ENCODE measurements at regions not wholly inside any gene's neighbourhood (a gene's known extent, or its start where the extent isn't known, plus 50 kb on each side); places are given as distances from the start of the nearest gene placed in this dataset.

DNA sequence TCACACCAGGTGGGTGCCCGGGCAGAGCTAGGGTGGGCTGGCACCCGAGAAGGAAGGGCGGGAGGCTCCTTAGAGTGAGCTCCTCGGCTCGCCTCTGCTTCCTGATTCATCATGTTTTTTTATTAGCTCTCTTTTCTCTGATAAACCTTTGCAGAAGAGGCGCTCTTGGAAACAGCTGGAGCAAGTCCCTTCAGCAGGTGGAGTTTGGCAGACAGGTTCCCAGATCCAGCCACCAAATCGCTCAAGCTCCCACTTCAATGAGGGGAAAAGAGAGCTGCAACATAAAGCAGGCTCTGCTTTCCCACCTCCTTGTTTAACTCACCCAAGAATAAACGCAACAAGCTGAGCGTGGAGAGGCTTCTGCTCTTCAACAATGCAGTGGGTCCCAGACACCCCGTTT is 244.8 kb downstream of the TSHZ3 start:
- no peak overlapping the region for H3K4me3 ChIP-seq
- DNase-seq (ENCODE audit: low spot score in 2 of 2): no peak
- H3K36me3 ChIP-seq (replicated peaks): no peaks in the 10 kb centered on the region
- in situ Hi-C loops (cut with MboI; ENCODE audit: low sequenced_read_pairs): no loop called here
- no peaks in the 10 kb centered on the region for H3K9me3 ChIP-seq
- peaks cover 5% of the 10 kb centered on the region; the same call in 1 of the 2 replicates for H3K27me3 ChIP-seq (ENCODE audit: low read depth)
- H3K4me1 ChIP-seq: no peaks in the 10 kb centered on the region

DNA sequence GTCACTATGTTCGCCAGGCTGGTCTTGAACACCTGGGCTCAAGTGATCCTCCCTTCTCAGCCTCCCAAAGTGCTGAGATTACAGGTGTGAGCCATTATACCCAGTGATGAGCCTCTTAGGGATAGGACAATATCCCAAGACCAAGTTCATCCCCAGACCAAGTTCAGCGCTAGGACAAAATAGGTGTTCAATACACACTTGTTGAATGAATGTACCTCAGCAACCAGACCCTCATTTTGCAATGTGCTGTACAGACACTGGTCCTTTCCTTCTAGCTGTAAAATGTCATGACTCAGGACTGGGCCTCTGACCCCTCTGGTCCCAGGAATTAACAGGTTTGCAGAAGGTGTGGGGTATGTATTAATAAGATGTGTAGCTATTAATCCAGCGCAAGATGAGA is 246.0 kb downstream of the TSHZ3 start:
- H3K36me3 ChIP-seq (replicated peaks): no peaks in the 10 kb centered on the region
- H3K27me3 ChIP-seq (ENCODE audit: low read depth): peaks cover 5% of the 10 kb centered on the region; the same call in 1 of the 2 replicates
- no peaks in the 10 kb centered on the region for H3K9me3 ChIP-seq
- H3K4me1 ChIP-seq: no peaks in the 10 kb centered on the region
- in situ Hi-C loops (cut with MboI; ENCODE audit: low sequenced_read_pairs): no loop called here
- no peak overlapping the region for H3K4me3 ChIP-seq
- no peak for DNase-seq (ENCODE audit: low spot score in 2 of 2)

DNA sequence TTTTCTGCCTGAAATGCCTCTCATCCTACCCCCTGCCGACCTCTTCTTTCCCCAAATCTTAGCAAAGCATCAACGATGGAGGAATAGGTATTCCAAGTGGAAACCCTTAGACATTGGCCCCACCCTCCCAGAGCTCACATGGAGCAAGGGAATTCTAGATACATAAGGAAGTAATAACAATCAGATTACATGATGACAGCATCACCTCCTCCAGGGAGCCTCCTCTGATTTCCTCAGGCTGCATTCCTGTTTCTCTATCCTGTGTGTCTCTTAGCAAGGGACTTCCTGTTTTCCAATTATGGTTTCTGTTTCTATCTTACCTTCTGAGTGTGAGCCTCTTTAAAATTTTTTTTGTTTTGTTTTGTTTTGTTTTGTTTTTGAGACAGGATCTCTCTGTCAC is 246.6 kb downstream of the TSHZ3 start:
- Histone ChIP-seq H3K4me3 (no peak overlapping the region), H3K27me3 (ENCODE audit: low read depth) (peaks cover 5% of the 10 kb centered on the region; the same call in 1 of the 2 replicates), H3K9me3 (no peaks in the 10 kb centered on the region), H3K4me1 (no peaks in the 10 kb centered on the region), H3K36me3 (replicated peaks) (no peaks in the 10 kb centered on the region)
- in situ Hi-C loops (cut with MboI; ENCODE audit: low sequenced_read_pairs): no loop called here
- no peak for DNase-seq (ENCODE audit: low spot score in 2 of 2)

DNA sequence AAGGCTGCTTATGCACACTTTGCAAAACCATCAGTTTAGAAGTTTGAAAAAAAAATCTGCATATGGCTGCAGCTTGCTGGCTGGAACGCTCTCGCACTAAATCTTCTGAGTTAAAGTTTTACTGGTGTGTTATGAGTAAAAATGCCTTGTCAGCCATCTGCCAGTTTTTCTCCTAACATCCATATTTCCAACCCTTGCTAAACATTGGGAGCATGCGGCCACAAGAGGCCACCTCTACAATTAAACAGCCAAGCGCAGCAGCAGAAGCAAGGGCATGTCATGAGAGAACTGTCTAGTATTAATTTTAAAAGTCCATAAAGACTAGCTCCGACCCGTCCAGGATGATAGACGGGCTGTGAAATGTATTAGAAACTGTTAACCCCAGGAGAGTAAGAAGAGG is 248.3 kb downstream of the TSHZ3 start:
- H3K4me3 ChIP-seq: no peak overlapping the region

DNA sequence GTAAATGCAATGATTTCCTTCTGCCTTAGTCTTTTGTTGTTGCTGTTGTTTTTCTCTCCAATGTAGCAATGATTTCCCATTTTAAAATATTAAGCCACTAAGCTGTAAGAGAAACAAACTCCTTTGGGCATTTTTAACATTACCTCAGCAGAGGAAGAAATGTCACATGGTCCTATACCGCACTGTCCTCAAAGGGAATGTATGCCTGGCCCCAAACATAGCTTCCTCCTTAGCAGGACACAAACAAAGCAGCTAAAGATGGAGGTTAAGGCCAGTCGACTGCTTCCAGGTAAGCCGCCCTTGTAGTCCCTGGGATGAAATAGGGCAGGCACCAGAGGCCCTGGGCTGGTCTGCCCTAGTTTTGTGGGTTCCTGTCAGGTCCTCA is 249.0 kb downstream of the TSHZ3 start:
- no peak for DNase-seq (ENCODE audit: low spot score in 2 of 2)

More for the DNA sequence above, 248.3 kb downstream of the TSHZ3 start:
- Histone ChIP-seq H3K36me3 (replicated peaks) (no peaks in the 10 kb centered on the region), H3K4me1 (no peaks in the 10 kb centered on the region), H3K27me3 (ENCODE audit: low read depth) (peaks cover 5% of the 10 kb centered on the region; the same call in 1 of the 2 replicates), H3K9me3 (no peaks in the 10 kb centered on the region)
- no peak for DNase-seq (ENCODE audit: low spot score in 2 of 2)
- in situ Hi-C loops (cut with MboI; ENCODE audit: low sequenced_read_pairs): no loop called here

DNA sequence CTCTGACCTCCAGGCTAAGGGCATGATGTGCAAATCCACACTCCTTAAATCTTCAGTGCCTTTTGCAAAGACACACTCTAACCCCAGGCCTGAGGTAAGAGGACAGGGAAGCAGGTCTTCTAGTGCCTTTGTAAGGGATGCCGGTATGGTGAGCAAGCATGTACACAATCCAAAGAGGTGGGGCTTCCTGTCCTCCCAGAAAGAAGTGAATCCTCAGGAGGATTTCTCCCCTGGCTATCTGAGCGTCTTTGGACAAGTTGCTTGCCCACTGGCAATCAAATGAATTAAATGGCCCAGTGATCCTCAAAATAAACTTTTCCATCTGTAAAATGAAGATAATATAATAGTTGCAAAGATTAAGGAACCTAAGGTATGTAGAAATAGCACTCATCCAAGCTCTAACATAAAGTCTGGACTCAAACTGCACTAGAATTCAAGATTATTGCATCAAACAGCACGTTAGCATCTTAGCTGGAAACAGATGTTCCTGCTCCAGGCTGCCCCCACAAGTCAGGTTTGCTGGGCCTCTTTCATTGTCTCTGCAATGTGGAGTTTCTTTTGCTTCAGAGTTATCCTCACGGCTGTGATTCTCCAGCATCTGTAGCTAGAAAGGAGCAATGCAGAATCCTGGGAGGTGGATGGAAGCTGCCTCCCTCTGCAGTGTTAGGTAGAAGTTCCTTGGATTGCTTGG is 249.6 kb downstream of the TSHZ3 start:
- H3K9me3 ChIP-seq: no peaks in the 10 kb centered on the region
- H3K4me1 ChIP-seq: no peaks in the 10 kb centered on the region
- H3K27me3 ChIP-seq (ENCODE audit: low read depth): peaks cover 3% of the 10 kb centered on the region; the same call in 1 of the 2 replicates
- no peaks in the 10 kb centered on the region for H3K36me3 ChIP-seq (replicated peaks)
- DNase-seq (ENCODE audit: low spot score in 2 of 2): no peak
- no peak overlapping the region for H3K4me3 ChIP-seq
- in situ Hi-C loops (cut with MboI; ENCODE audit: low sequenced_read_pairs): no loop called here

More for the DNA sequence above, 249.0 kb downstream of the TSHZ3 start:
- Histone ChIP-seq H3K36me3 (replicated peaks) (no peaks in the 10 kb centered on the region), H3K4me3 (no peak overlapping the region), H3K4me1 (no peaks in the 10 kb centered on the region), H3K9me3 (no peaks in the 10 kb centered on the region), H3K27me3 (ENCODE audit: low read depth) (peaks cover 5% of the 10 kb centered on the region; the same call in 1 of the 2 replicates)
- in situ Hi-C loops (cut with MboI; ENCODE audit: low sequenced_read_pairs): no loop called here

DNA sequence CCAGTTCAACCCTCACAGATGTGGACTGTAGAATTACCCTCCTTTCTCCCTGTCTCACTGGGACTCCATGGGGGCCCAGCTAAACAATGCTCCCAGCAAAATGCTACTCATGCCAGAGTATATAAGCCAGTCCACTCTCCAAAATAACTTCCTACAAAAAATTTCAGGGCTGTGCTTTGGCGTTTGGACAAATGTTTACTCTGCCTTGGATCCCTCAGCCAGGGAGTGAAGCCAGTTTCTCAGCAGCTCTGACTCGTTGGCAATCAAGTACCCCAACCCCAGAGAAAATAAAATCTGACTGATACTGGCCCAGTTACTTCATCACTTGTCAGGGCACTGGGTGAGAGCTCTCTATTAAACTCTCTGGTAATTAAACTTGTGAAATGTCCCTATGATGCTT is 250.4 kb downstream of the TSHZ3 start:
- Histone ChIP-seq H3K4me3 (no peak overlapping the region), H3K36me3 (replicated peaks) (no peaks in the 10 kb centered on the region), H3K4me1 (no peaks in the 10 kb centered on the region), H3K9me3 (no peaks in the 10 kb centered on the region), H3K27me3 (ENCODE audit: low read depth) (peaks cover 3% of the 10 kb centered on the region; the same call in 1 of the 2 replicates)
- DNase-seq (ENCODE audit: low spot score in 2 of 2): no peak
- in situ Hi-C loops (cut with MboI; ENCODE audit: low sequenced_read_pairs): no loop called here

DNA sequence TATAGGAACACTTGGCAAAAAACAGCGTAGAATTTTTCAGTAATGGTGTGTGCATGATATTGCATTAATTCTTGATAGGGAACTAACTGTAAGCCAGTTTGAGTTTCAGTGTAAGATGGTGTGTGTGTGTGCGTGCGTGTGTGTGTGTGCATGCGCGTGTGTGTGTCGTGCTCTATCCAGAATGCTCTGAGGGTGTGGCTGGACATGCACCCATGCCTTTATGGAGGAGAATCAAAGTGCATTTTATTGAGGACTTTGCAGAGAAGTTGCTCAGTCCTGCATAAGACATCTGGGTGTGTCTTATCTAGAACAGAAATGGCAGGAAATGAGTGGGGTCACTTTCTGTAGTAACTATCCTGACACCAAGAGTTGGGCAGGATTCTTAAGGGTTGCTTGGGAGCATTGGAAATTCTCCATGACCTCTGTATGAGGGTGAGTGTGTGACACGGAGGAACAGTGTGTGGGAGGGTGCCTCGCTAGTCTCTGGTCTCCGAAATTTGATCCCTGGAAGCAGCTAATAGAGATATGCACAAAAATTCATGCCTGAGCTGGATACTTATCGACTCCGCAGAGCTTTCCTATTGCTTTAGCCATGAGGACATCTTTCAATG is 252.2 kb downstream of the TSHZ3 start:
- no peak for DNase-seq (ENCODE audit: low spot score in 2 of 2)
- H3K9me3 ChIP-seq: no peaks in the 10 kb centered on the region
- peaks cover 3% of the 10 kb centered on the region; the same call in 1 of the 2 replicates for H3K27me3 ChIP-seq (ENCODE audit: low read depth)
- in situ Hi-C loops (cut with MboI; ENCODE audit: low sequenced_read_pairs): no loop called here
- no peak overlapping the region for H3K4me3 ChIP-seq
- no peaks in the 10 kb centered on the region for H3K4me1 ChIP-seq
- no peaks in the 10 kb centered on the region for H3K36me3 ChIP-seq (replicated peaks)

DNA sequence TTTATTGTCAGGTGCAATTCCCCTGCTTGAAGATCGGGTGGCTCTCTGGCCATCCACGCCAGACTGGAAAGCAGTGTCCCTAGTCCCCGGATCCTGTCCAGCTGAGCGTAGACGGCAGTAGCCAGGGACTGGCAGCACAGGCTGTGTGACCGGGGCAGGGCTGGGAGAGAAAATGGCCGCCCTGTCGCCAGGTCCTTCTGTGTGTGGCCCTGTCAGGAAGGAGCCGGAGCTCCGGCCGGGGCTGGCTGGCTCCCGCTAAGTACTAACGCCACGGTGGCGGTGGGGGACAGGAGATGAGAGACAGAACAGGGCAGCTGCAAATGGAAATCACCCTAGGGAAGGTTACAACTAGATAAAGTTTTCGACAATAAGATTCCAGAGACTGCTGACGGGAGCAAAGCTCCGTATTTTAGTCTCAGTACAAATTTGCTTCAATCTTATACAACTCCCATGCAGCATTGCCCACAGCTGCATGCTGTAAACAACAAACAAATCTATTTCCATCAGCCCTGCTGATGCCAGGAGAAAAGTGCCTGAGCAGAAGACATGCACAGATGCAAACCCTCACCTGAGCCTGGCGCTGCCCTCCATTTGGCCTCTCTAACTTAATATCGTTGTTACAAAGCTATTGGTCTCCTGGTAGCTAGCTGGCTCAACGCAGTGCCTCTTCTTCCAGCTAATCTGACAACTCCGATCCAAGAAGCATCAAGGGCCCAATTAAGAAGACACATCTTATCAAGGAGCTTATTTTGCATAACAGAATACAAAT is 253.0 kb downstream of the TSHZ3 start:
- in situ Hi-C loops (cut with MboI; ENCODE audit: low sequenced_read_pairs): no loop called here
- H3K9me3 ChIP-seq: no peaks in the 10 kb centered on the region
- no peak overlapping the region for H3K4me3 ChIP-seq
- H3K4me1 ChIP-seq: no peaks in the 10 kb centered on the region
- H3K27me3 ChIP-seq (ENCODE audit: low read depth): peaks cover 3% of the 10 kb centered on the region; the same call in 1 of the 2 replicates
- no peak for DNase-seq (ENCODE audit: low spot score in 2 of 2)
- no peaks in the 10 kb centered on the region for H3K36me3 ChIP-seq (replicated peaks)

DNA sequence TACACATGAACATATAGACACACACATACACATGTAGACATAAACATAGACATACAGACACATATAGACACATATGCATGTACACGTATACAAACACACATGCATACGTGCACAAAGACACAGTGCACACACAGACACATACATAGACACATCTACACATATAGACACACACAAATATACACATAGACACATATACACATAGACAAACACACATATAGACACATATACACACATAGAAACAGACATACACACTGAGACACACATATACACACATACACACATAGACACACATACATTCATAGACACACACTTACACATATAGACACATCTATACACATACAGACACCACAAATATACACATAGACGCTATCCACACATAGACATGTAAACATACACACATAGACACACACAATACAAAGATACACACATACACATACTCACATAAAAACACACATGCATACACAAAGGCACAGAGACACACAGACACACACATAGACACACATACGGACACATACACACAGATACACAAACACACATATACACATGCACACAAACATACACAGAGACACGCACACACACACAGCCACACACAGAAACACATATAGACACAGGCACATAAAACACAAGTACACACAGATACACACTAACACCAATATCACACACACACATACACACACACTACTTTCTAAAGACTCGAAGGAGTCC is 254.0 kb downstream of the TSHZ3 start:
- no peaks in the 10 kb centered on the region for H3K36me3 ChIP-seq (replicated peaks)
- no peak for DNase-seq (ENCODE audit: low spot score in 2 of 2)
- in situ Hi-C loops (cut with MboI; ENCODE audit: low sequenced_read_pairs): no loop called here

DNA sequence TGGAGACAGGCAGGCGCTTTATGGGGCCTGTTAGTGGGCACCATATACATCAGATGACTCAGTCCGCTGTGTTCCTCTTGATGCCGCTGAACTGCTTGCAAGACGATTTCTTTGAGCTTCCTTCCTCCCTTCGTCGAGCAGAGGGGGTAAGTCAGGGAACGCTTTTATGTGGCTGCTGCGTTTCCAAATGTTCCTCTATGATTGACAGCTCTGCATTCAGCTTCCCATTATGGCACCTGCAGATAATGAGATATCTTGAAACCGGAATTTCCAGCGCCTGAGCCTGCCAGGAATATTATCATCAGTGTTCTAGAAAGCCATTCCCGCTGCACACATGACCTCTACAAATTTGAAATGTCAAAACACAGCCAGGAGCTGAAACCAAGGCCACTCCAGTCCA is 257.0 kb downstream of the TSHZ3 start:
- no peaks in the 10 kb centered on the region for H3K27me3 ChIP-seq (ENCODE audit: low read depth)
- H3K4me1 ChIP-seq: no peaks in the 10 kb centered on the region
- no peak overlapping the region for H3K4me3 ChIP-seq
- in situ Hi-C loops (cut with MboI; ENCODE audit: low sequenced_read_pairs): no loop called here
- no peaks in the 10 kb centered on the region for H3K36me3 ChIP-seq (replicated peaks)
- H3K9me3 ChIP-seq: no peaks in the 10 kb centered on the region
- DNase-seq (ENCODE audit: low spot score in 2 of 2): no peak

More for the DNA sequence above, 254.0 kb downstream of the TSHZ3 start:
- H3K4me3 ChIP-seq: no peak overlapping the region
- H3K9me3 ChIP-seq: no peaks in the 10 kb centered on the region
- peaks cover under 1% of the 10 kb centered on the region; the same call in 1 of the 2 replicates for H3K27me3 ChIP-seq (ENCODE audit: low read depth)
- H3K4me1 ChIP-seq: no peaks in the 10 kb centered on the region

DNA sequence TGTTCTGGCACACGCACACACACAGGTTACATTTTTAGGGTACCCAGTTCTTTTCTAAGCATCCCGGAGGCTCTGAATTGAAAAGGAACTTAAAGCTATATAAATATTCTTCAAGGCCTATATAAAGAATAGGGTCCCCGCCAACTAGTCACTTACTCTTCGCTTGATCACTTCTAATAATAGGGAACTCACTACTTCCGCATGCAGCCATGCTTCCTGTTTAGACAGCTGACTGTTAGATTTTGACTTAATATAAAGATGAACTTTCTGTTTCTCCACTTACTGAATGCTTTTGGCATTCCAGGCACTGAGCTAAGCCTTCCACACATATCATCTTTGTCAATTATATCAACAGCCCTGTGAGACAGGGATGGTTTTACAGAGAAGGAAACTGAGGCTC is 259.6 kb downstream of the TSHZ3 start:
- in situ Hi-C loops (cut with MboI; ENCODE audit: low sequenced_read_pairs): no loop called here
- Histone ChIP-seq H3K4me3 (no peak overlapping the region), H3K27me3 (ENCODE audit: low read depth) (no peaks in the 10 kb centered on the region), H3K4me1 (no peaks in the 10 kb centered on the region), H3K9me3 (no peaks in the 10 kb centered on the region), H3K36me3 (replicated peaks) (no peaks in the 10 kb centered on the region)
- no peak for DNase-seq (ENCODE audit: low spot score in 2 of 2)

DNA sequence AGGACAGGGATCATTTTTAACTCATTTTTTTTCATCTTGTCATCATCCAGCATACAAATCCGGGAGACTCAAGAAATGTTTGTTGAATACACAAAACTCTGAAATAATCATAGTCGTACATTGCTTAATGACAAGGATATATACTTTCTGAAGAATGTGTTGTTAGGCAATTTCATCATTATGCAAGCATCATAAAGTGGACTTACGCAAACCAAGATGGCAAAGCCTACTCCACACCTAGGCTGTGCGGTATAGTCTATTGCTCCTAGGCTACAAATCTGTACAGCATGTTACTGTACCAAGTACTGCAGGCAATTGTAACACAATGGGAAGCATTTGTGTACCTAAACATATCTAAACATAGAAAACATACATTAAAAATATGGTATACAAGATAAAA is 264.1 kb downstream of the TSHZ3 start:
- no peak for DNase-seq (ENCODE audit: low spot score in 2 of 2)
- Histone ChIP-seq H3K36me3 (replicated peaks) (no peaks in the 10 kb centered on the region), H3K4me3 (no peak overlapping the region)

More for the DNA sequence above, 264.1 kb downstream of the TSHZ3 start:
- in situ Hi-C loops (cut with MboI; ENCODE audit: low sequenced_read_pairs): no loop called here
- no peaks in the 10 kb centered on the region for H3K4me1 ChIP-seq
- H3K27me3 ChIP-seq (ENCODE audit: low read depth): no peaks in the 10 kb centered on the region
- H3K9me3 ChIP-seq: no peaks in the 10 kb centered on the region
